HG03139 (cell line): ENCODE measurements at regions not wholly inside any gene's neighbourhood (a gene's known extent, or its start where the extent isn't known, plus 50 kb on each side); places are given as distances from the start of the nearest gene placed in this dataset.
"Not testable (repeated sequence)": the region's sequence is repeated elsewhere in the genome, so short reads cannot be mapped to it uniquely, and the experiment has no call there.

Source experiments
- ATAC-seq: cut with Tn5 transposase; IDR thresholded peaks from one replicate; pipeline ENCODE4 v1.9.1; 2021; ENCODE audit not compliant: unreplicated experiment

- ATAC-seq: no peak
These were observed 846.5 kb upstream of the ADAMTS5 start for GRCh38 chr21:27813344-27813743.

- no peak for ATAC-seq
These were observed 845.4 kb upstream of the ADAMTS5 start for GRCh38 chr21:27812279-27812678.

- no peak for ATAC-seq
These were observed 842.0 kb upstream of the ADAMTS5 start for GRCh38 chr21:27808923-27809322.

GRCh38 chr21:27807596-27807995 lies 840.7 kb upstream of the ADAMTS5 start:
- no peak for ATAC-seq

DNA sequence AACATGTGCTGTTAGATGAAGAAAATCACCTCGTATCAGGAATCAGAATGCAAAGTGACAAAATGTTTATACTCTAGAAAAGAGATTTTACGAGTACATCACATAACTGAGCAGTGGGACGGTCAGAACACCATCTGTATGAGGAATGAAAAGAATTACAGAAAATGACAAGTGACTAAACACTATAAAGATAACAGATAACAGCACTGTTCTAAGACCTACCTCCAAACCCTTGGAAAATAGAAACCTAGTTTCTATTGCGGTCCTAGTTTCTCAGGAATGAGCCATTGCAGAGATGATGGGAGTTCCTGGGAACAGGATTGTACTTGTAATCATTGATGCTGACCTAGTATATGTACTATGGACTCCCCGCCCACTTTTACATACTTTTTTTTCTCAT lies 839.4 kb upstream of the ADAMTS5 start:
- no peak for ATAC-seq

GRCh38 chr21:27805696-27806095 lies 838.8 kb upstream of the ADAMTS5 start:
- ATAC-seq: no peak

GRCh38 chr21:27804515-27804914 lies 837.6 kb upstream of the ADAMTS5 start:
- no peak for ATAC-seq

DNA sequence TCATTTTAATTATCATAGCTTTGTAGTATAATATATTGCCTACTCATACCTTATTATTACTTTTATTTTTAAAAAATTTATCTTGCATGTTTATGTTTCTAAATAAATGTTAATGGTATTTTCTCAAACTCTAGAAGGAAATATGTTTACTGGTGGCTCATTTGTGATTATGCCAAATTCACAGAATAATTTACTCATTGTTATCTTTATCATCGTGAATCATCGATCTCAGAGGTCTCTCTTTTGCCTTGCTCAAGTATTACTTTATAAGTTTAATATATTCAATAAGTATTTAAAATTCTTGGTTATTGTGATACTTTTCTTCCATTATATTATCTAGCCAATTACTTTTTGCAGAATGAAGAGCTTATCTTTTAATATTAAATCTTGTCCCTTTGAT lies 836.7 kb upstream of the ADAMTS5 start:
- ATAC-seq: no peak

DNA sequence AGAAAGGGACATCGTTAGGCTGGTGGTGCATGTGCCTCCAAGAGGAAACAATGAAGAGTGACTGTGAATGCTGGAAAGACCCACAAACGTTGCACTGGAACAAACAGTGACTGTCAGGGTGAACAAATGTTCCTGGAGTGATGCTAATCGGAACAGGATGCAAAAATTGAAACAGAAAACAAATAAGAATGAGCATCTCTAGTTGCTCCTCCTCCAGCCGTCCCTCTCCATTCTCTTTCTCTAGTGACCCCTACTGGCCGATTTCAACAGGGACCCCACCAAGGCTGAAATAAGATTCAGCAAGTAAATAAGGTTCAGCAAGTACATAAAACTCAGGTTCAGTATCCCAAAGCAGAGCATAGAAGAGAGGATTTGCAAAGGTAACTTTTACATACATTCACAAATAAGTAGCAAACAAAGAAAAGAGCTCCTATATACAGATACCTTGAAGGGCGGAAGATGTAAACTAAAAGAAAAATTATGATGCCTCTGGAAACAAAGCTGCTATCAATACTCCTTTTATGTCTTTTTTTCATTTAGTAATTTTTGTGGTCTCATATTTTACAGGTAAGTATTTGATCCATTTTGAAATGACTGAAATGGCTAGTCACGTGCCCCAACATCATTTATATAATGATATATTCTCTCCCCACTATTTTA lies 836.1 kb upstream of the ADAMTS5 start:
- ATAC-seq: no peak

- no peak for ATAC-seq
These were observed 833.0 kb upstream of the ADAMTS5 start for GRCh38 chr21:27799861-27800260.

GRCh38 chr21:27796106-27796505 lies 829.2 kb upstream of the ADAMTS5 start:
- no peak for ATAC-seq

GRCh38 chr21:27795418-27795817 lies 828.5 kb upstream of the ADAMTS5 start:
- no peak for ATAC-seq

DNA sequence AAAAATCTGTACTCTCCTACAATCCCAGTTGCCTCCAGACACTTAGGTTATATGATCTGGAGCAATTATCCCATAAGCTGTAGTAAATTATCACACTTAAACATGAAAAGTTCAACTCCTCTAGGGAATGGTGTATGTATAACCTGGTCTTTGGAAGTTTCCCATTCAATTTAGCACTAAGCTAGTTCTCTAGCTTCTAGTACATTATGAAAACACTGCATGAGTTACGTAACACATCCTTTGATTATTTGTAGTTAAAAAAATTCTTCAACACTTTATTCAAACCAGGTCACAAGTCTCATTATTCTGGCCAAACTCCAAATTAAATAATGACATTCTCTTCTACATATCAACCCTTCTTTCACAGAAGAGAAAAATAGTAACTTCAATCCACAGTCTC lies 827.0 kb upstream of the ADAMTS5 start:
- ATAC-seq: no peak

GRCh38 chr21:27787046-27787445 lies 820.2 kb upstream of the ADAMTS5 start:
- no peak for ATAC-seq

GRCh38 chr21:27779606-27780005 lies 812.7 kb upstream of the ADAMTS5 start:
- ATAC-seq: no peak

- no peak for ATAC-seq
These were observed 810.2 kb upstream of the ADAMTS5 start for GRCh38 chr21:27776925-27777553.

- no peak for ATAC-seq
These were observed 805.9 kb upstream of the ADAMTS5 start for GRCh38 chr21:27772816-27773215.

GRCh38 chr21:27771938-27772483 lies 805.1 kb upstream of the ADAMTS5 start:
- ATAC-seq: no peak

DNA sequence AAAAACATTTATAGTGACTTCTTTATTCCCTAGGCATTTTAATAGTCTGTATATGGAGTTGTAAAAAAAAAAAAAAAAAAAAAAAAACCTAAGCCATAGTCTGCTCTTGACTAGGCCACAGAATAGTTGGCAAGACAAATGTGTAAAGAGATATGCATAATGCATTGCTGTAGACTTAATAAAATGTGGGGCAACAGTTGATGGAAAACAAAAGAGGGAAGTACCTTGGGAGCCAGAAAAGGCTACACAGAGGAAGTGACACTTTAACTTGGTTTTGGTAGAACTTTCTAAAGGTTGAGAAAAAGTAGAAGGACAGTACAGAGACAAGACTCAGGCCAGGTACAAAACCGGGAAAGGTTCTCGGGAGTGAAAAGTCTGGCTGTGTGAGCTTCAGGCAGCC lies 802.9 kb upstream of the ADAMTS5 start:
- ATAC-seq: no peak

GRCh38 chr21:27768046-27768637 lies 801.3 kb upstream of the ADAMTS5 start:
- not testable (repeated sequence) for ATAC-seq

- ATAC-seq: no peak
These were observed 797.2 kb upstream of the ADAMTS5 start for GRCh38 chr21:27764056-27764455.

DNA sequence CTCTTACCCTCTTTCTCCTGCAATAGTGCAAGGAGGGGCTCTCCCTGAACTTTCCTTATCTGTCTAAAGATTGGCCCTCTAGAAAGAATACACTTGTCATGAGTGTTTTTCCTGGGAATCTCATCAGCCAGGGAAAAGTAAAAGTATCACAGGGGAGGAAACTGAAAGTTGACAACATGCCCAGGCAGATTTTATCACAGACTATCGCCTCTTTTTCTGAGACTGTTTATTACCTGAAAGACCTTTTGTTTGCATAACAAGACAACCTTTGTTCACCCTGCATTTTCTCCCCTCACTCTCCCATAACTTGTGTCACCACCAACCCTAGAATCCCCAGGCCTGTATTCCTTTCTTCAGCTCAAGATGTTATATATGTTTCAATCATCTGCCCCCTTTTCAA lies 794.7 kb upstream of the ADAMTS5 start:
- ATAC-seq: no peak
